Kidney glomerular epithelial cell (primary cell): ENCODE measurements at regions not wholly inside any gene's neighbourhood (a gene's known extent, or its start where the extent isn't known, plus 50 kb on each side); places are given as distances from the start of the nearest gene placed in this dataset.

Source experiments
- DNase-seq: peaks from one replicate; lab custom pipeline; 2025; lab: John Stamatoyannopoulos, UW

DNA sequence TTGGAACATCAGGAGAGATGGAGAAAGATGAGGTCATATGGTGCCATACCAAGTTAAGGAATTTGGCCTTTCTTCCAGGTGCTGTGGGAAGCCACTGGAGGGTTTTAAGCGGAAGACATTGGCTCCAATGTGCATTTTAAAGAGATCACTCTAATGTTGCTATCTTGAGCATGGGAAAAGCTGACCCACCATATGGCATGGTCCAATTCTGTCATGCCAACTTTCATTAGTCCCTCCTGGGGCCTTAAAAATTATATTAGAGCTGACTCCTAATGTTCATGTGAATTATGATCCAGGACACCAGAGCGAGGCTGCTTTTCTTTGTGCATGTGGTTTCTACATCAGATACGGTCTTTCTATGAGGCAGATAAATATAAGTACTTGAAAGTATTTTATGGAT is 335.0 kb upstream of the TSHZ2 start:
- no peak for DNase-seq

DNA sequence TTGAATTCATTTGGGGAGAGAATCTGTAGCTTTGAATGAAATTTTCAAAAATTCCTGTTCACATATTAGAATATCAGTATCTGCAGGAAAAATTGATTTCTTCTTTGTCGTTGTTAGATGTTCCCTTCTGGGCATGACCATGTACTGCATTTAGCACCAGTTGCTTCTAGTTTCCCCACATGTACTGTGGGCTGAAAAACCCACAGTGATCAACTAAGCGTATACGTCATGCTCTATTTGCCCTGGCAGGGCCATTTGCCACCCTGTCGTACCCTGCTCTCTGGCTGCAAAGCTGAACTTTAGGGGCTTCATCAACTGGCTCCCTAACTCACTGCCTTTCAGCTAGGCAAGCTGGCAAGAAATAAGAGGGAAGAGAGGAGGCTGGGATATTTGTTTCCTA is 340.7 kb upstream of the TSHZ2 start:
- DNase-seq, result no peak

DNA sequence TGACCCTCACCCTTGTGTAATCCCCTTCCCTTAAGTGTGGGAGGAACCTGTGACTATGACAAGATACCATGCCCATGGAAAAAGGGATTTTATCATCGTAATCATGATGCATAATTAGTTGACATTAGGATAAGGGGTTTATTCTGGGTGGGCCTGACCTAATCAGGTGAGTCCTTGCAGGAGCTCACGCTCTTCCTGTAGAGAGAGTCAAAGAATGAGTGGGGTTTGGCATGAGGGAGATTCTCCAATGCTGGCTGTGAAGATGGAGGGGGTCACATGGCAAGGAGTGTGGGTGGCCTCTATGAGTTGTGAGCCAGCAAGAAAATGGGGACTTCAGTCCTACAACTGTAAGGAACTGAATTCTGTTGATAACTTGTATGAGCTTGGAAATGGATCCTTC is 342.0 kb upstream of the TSHZ2 start:
- no peak for DNase-seq

DNA sequence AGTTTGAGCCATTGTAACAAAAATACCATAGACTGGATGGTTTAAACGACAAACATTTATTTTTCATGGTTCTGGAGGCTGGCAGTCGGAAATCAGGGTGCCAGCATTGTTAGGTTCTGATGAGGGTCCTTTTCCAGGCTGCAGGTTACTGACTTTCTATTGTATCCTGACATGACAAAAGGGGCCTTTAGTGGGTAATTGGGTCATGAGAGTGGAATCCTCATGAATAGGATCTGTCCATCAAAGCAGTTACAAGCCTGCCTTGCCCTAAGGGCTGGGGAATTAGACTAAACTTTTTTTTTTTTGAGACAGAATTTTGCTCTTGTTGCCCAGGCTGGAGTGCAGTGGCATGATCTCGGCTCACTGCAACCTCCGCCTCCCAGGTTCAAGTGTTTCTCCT is 347.9 kb upstream of the TSHZ2 start:
- DNase-seq, result no peak

DNA sequence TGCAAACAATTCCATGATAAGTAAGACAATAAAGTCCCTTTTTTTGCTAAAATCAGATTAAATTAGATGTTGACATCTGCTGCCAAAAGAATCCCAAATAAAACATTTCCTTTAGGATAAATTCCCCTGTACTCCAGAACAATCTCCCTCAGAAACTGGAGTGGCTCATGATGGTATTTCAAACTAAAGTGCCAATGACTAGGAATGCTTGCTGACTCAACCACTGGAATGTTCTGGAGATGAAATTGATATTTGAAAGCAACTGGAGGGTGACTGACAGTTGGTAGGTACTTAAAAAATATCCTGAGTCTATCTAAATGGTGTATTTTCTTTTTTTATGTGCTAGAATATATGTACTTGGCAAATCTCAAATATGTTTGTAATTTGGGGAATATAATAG is 350.1 kb upstream of the TSHZ2 start:
- DNase-seq, result peak; percentile 7

DNA sequence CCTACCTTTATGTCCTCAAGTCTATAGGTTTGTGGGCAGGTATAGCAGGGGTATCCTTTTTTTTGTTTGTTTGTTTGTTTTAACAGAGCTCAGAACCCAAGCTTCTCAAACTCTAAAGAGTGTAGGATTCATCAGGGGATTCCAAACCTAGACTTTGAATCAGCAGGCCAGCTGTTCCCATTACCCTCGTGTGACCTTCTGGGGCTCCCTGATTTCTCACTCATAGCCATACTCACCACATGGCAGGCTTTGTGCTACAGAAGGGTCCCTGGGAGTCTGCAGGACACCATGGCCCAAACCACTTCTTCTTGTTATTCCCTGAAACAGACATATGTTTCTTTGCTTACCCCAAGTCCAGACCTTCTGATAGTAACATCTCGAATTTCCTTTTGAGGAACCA is 350.8 kb upstream of the TSHZ2 start:
- no peak for DNase-seq

DNA sequence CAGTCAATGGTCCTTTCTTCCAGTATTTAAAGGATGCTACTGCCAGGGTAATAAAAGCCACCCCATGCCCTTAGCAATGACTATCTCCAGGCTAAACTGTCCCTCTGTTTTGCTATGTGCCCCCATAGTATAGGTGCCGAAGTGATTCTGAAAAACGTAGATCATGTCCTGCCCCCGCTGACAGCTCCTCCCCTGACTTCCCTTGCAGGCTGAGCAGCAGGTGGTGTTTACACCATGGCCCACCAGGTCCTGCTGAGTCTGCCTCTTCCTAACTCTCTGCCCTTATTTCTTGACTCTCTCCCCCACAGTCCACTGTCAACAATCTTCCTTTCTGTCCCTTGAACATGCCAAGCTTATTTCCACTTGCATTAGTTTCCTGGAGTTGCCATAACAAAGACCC is 352.5 kb upstream of the TSHZ2 start:
- DNase-seq, result no peak

DNA sequence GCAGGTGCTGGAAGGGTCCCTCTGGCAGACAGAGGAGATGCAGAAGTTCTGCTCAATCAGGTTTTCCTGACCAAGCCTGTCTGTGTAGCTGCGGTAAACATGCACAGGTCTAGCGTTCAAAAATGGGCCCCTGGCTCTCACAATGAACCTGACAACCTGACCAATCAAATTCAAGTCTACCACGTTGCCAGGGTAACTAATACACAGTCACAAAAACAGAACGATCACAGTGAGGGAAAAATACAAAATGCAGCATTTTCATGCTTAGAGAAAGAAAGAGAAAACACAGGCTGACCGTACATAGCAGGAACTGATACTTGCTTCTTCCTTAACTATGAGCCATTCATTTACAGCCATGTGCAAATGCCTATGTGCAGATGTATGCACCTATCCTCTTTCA is 353.1 kb upstream of the TSHZ2 start:
- DNase-seq, result no peak

DNA sequence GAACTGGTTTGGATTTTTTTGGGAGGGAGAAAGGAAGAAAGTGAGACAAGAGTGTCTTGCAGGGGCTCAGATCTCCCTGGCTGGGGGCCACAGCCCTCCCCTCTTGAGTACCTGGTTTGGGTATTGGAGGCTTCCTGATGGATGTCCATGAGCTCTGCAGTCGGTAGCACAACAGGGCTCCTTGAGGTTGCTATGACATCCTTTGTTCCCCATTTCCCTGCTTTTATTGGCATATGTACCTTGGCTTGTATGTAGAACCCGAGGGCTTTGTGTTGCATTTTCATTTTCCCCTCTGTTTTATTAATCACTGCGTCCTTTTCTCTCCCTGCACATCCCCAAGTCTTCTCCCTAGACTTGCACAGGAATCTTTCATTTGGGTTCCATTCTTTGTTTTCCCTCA is 355.5 kb upstream of the TSHZ2 start:
- no peak for DNase-seq

DNA sequence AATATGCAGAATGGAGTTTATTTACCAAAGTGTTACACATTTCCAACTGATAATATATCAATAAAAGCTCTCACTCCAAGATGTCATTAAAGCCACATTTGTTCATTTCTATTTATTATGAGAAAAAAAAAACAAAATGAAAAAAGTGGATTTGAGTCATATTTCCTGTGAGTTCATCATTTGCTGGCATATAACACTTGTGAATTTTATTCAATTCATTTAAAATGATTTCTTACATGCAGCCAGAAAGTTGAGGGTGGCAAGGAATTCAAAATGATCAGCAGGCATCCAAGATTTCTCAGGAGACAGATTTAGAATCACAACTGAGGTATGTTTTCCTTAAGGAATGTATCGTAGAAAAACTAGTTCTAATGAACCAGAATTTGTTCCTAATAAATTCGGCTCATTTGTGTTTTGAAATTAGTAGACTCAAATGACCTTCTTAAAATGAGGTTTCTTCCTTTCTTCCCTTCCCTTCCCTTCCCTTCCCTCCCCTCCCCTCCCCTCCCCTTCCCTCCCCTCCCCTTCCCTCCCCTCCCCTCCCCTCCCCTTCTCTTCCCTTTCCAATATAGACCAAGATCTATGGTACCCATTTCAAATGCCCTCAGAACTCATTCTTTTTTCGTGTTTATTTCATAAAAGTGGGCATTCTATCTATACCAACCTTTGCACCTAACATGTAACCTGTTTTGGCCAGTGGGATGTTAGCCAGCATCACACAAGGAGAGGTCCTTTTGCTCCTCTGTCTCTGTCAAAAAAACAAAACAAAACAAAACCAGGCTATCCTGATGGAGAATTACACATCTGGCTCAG is 357.9 kb upstream of the TSHZ2 start:
- no peak for DNase-seq

DNA sequence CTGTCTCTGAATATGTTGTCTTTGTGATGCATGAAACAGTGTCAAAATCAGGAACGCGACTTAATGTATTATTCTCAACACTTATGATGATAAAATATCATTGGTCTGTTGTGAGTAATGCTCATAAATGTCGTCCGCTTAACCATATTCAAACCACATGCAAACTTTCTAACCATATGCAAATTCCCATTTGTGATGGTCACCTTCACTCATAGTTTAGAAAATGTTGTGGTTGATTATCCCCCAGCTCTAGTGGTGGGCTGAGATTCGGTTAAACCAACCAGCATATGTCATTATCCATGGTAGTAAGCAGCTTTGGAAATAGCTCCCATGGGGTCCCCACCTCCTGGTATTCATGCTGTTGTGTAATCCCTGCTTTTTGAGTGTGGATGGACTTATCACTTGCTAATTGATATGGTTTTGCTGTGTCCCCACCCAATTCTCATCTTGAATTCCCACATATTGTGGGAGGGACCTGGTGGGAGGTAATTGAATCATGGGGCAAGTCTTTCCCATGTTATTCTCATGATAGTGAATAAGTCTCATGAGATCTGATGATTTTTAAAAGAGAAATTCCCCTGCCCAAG is 360.0 kb upstream of the TSHZ2 start:
- DNase-seq, result no peak

DNA sequence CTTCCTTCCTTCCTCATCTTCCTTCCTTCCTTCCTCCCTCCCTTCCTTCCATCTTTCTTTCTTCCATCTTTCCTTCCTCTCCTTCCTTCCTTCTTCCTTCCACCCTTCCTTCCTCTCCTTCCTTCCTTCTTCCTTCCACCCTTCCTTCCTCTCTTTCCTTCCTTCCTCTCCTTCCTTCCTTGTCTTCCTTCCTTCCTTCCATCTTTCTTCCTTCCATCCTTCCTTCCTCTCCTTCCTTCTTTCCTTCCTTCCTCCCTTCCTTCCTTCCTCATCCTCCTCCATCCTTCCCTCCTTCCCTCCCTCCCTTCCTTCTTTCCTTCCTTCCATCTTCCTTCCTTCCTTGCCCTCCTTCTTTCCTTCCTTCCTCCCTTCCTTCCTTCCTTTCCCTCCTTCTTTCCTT is 361.4 kb upstream of the TSHZ2 start:
- DNase-seq, result no peak

DNA sequence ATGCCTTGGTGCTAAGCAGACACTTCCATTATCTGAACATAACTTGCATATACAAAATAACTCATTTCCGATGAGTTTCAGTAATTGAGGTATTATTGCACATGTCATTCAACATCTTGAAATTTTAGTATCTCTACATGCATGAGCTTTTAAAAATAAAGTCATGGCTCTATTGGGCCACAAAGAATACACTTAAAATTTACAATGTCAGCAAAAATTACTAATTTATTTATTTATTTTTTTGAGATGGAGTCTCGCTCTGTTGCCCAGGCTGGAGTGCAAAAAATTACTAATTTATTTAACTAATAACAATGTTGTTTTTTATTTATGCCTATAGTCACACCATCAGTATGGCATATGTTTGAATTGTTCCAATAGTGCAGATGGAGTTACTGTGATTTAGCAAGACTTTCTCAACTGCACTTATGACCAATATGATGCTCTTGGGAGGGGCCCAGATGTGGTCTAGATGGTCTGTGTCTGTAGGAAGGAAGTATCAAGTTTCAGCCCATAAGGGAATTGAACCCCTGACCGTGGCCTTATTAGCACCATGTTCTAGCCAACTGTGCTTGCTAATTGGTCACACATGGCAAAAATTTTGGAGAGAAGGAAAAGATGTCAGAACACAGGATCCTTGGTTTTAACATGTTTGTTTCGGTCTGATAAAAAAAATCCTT is 370.7 kb upstream of the TSHZ2 start:
- DNase-seq, result no peak

DNA sequence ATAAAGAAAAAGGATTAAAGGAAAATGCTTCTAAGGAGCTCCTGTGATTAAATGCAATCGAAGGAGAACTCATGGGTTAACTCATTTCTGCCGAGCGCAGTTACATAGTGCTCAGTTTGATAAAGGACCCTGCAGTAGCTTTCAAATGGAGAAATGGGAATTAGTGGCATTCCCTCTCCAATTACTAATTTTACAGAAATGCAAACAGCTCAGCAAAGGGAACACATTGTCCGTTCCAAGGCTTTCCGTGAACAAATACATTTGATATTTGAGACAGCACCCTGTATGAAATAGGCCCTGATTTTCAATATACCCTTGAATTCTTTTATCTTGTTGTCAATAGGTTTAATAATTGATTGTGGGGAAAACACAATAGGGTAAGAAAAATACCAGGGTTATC is 375.9 kb upstream of the TSHZ2 start:
- DNase-seq, result no peak

DNA sequence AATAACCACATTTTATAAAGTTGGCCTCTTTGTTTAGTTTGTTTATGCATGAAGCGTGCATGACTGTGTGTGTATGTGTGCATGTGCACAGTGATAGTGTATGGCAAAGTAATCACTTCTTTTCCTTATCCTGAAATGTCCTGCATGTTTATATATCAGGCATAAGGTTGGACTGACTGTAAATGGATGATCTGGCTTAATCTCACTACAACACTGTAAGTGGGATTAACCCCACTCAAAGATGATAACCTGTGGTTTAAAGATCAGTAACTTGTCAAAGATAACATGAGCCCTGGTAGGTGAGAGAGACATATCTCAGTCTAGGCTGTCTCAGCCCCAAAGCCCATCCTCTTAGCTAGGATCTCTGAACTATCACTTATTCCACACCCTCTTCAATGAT is 376.6 kb upstream of the TSHZ2 start:
- no peak for DNase-seq

DNA sequence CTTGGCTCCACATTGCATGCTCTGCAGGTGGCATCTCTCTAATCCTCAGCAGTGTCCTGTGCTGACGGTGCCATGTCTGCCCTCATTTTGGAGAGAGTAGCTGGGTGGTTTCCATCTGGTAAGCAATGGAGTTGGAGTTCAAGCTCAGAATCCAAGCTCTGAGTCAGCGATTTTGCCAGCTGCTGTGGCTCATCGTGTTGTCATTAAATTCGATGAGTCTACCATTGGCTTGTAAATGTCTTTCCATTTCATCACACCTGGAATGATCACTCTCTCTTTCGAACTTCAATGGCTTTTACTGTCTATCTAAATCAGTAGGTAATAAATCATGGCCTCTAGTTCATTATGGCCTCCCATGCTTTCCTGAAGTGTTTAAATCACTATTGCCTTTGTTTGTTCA is 378.5 kb upstream of the TSHZ2 start:
- DNase-seq, result no peak

DNA sequence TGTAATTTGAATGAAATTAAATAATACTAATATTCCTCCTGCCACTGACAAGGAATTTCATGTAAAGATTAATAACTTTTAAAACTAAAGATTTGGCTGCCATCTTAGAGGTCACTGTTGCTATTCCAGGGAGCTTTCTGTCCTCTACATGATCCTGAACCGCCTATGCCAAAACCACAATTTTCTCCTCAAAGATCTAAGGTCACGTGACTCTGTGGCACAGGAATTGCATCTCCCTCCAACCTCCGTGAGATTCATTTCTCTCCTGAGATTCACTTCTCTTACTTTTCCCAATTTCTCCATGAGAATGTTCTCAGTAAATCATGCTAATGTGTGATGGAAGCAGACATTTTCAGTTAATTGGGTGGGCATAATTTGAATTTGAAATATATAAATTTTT is 379.6 kb upstream of the TSHZ2 start:
- no peak for DNase-seq

DNA sequence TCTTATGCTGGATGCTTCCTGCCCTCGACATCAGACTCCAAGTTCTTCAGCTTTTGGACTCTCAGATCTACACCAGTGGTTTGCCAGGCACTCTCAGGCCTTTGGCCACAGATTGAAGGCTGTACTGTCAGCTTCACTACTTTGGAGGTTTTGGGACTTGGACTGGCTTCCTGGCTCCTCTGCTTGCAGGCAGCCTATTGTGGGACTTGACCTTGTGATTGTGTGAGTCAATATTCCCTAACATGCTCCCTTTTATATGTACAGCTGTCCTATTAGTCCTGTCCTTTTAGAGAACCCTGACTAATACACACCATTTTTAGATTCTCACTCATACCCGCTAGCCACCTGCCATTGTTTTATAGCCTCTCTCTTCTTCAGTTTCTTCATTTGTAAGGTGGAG is 382.1 kb upstream of the TSHZ2 start:
- DNase-seq, result no peak

DNA sequence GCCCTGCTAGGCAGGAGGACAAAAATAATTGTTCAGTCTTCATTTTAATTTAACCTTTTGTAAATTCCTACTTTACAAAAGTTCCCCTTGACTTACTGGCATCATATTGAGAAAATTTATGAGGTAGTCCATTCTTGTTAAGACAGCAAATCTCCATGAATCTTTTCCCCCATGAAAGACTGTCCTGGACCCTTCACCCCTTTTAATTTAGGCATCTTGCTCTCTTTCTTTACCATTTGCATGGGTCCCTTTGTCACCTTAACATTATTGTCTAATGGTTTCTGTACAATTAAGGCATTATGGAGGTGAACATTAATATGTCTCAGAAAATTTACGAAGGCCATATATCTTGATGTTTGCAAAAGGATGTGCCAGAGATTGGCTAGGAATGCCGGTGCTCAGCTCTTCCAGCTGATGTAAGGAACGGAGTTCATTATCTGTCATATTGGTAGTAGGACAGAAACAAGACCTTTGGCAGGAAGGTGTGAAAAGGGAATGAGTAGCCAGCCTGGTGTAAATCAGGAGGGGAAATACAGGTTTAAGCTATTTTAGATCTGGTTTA is 382.8 kb upstream of the TSHZ2 start:
- no peak for DNase-seq

DNA sequence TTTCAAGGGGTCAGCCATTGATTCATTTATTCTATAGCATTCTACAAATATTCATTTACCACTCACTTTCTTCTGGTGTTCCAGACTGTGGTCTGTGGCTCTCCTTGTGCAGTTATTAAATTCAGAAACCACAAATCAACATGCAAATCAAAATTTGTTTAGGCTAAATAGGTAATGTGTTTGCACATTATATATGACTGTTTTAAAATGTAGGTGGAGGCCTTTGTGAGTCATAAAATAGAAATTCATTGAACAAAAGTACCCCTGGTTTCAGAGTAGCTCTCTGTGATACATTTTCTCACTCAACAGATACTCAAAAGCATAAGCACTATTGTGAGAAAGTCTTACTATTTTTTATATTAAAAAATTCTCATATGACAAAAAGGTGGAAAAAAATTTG is 385.5 kb upstream of the TSHZ2 start:
- no peak for DNase-seq

DNA sequence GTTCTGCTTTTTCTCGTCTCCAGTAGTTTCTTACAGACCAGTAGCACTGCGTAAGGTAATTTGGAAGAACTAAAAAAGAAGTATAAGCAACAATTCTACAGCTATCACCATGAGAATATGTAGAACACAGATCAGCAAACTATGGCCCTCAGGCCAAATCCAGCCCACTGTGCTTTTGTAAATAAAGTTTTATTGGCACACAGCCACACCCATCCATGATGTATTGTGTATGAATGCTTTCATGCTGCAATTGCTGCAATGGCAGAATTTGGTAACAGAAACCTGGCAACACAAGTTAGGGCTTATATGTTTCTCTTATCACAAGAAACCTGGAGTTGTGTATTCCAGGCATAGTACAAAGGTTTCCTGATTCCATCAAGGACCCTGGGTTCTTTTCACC is 386.8 kb upstream of the TSHZ2 start:
- no peak for DNase-seq

DNA sequence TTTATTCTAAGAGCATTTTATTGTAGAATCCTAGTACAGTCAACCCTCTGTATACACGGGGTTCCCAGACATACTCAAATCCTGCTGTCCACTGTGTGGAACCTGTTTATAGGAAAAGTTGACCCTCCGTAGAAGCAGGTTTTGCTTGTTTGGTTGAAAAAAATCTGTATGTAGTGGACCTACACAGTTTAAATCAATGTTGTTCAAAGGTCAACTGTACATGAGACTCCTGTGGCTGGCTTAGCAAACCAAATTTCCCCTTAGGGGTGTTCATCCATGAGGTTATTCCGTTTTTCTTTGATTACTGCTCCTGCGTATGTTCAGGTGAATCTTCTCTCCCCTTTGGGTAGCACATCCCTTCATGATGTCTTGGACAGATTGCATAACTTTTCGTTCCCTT is 387.0 kb upstream of the ZFP64 start:
- no peak for DNase-seq

DNA sequence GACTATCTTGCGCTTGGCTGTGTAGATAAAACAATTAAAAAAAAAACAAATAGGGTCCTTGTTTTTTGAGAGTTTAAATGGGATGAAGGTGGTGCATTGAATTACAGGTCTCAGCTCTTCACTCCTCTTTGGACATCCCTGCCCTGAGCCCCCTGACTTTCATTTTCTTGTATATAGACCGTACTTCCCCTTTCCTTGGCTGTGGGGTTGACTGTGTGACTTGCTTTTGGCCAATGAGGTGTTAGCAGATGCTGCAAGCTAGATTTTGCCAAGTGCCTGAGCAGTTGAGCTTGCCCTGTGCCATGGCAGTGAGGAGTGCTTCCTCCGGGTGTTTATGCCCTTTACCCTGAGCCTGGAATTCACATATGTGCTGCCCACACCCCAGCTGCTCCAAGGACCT is 386.1 kb upstream of the ZFP64 start:
- no peak for DNase-seq
